ENCODE measurements at regions not wholly inside any gene's neighbourhood (a gene's known extent, or its start where the extent isn't known, plus 50 kb on each side); places are given as distances from the start of the nearest gene placed in this dataset.

GRCh38 chr4:36709991-36710390, 428.6 kb downstream of the DTHD1 start:
- H3K36me3 ChIP-seq: no peaks in the 10 kb centered on the region
- no peaks in the 10 kb centered on the region for H3K4me1 ChIP-seq
- H3K27me3 ChIP-seq: no peaks in the 10 kb centered on the region
- no peak overlapping the region for H3K4me3 ChIP-seq (ENCODE audit: low read depth, low read length)
- H3K9me3 ChIP-seq: no peaks in the 10 kb centered on the region
- TF ChIP-seq CTCF (IDR thresholded peaks at IDR 0.05; ENCODE audit: low read depth, low read length): no peak
- DNase-seq: no peak

- no peaks in the 10 kb centered on the region for H3K27me3 ChIP-seq
- no peaks in the 10 kb centered on the region; the same call in 1 of the 2 replicates for H3K9me3 ChIP-seq
- DNase-seq: no peak
- TF ChIP-seq CTCF (IDR thresholded peaks at IDR 0.05; ENCODE audit: low read depth, low read length): no peak
- no peak overlapping the region for H3K4me3 ChIP-seq (ENCODE audit: low read depth, low read length)
- H3K4me1 ChIP-seq: no peaks in the 10 kb centered on the region
- H3K36me3 ChIP-seq: no peaks in the 10 kb centered on the region
Measured at GRCh38 chr4:36712013-36712412, 430.6 kb downstream of the DTHD1 start.

GRCh38 chr4:36716874-36717273, 435.5 kb downstream of the DTHD1 start:
- Histone ChIP-seq H3K4me1 (no peaks in the 10 kb centered on the region), H3K27me3 (no peaks in the 10 kb centered on the region), H3K36me3 (no peaks in the 10 kb centered on the region), H3K4me3 (ENCODE audit: low read depth, low read length) (no peak overlapping the region), H3K9me3 (no peaks in the 10 kb centered on the region; the same call in 1 of the 2 replicates)
- no peak for DNase-seq
- no peak for TF ChIP-seq CTCF (IDR thresholded peaks at IDR 0.05; ENCODE audit: low read depth, low read length)

GRCh38 chr4:36719425-36719824, 438.0 kb downstream of the DTHD1 start:
- H3K27me3 ChIP-seq: no peaks in the 10 kb centered on the region
- H3K4me1 ChIP-seq: no peaks in the 10 kb centered on the region
- no peak overlapping the region for H3K4me3 ChIP-seq (ENCODE audit: low read depth, low read length)
- DNase-seq: no peak
- no peaks in the 10 kb centered on the region for H3K36me3 ChIP-seq
- no peak for TF ChIP-seq CTCF (IDR thresholded peaks at IDR 0.05; ENCODE audit: low read depth, low read length)
- H3K9me3 ChIP-seq: no peaks in the 10 kb centered on the region; the same call in 1 of the 2 replicates

- no peak for DNase-seq
- H3K27me3 ChIP-seq: no peaks in the 10 kb centered on the region
- no peaks in the 10 kb centered on the region for H3K4me1 ChIP-seq
- no peaks in the 10 kb centered on the region for H3K36me3 ChIP-seq
- no peak for TF ChIP-seq CTCF (IDR thresholded peaks at IDR 0.05; ENCODE audit: low read depth, low read length)
- no peaks in the 10 kb centered on the region for H3K9me3 ChIP-seq
- no peak overlapping the region for H3K4me3 ChIP-seq (ENCODE audit: low read depth, low read length)
Measured at GRCh38 chr4:36722986-36723385, 441.6 kb downstream of the DTHD1 start.

- TF ChIP-seq CTCF (IDR thresholded peaks at IDR 0.05; ENCODE audit: low read depth, low read length): no peak
- H3K4me3 ChIP-seq (ENCODE audit: low read depth, low read length): no peak overlapping the region
- H3K4me1 ChIP-seq: no peaks in the 10 kb centered on the region
- no peak for DNase-seq
- H3K36me3 ChIP-seq: no peaks in the 10 kb centered on the region
- H3K9me3 ChIP-seq: no peaks in the 10 kb centered on the region
- H3K27me3 ChIP-seq: no peaks in the 10 kb centered on the region
Measured at GRCh38 chr4:36734334-36734733, 452.9 kb downstream of the DTHD1 start.

Measured in BE2C (cell line).